Endodermal cell (in vitro differentiated cells): ENCODE measurements at regions not wholly inside any gene's neighbourhood (a gene's known extent, or its start where the extent isn't known, plus 50 kb on each side); places are given as distances from the start of the nearest gene placed in this dataset.
A peak's percentile ranks its signal among the peaks of the same experiment; 100 is the strongest.

ENCODE experiments used
- DNase-seq: peaks from one replicate; pipeline ENCODE4 v3.0.0-alpha.2; 2017
- H3K27ac ChIP-seq: 2 replicates; pipeline ENCODE4 v1.5.1; 2013; ENCODE audit warnings: mild to moderate bottlenecking, low read depth, low read length, moderate library complexity
- H3K27me3 ChIP-seq: 2 replicates; pipeline ENCODE4 v1.6.1; 2013; ENCODE audit warnings: mild to moderate bottlenecking, low read length, moderate library complexity; ENCODE audit not compliant: insufficient read depth, control insufficient read depth, poor library complexity, severe bottlenecking
- H3K36me3 ChIP-seq: 2 replicates; pipeline ENCODE4 v1.7.0; 2013; ENCODE audit warnings: mild to moderate bottlenecking, low read length, moderate library complexity; ENCODE audit not compliant: control insufficient read depth, insufficient read depth
- H3K4me1 ChIP-seq: one replicate; pipeline ENCODE4 v1.7.0; 2013; ENCODE audit warnings: low read length; ENCODE audit not compliant: control insufficient read depth, insufficient read depth
- H3K4me3 ChIP-seq: 2 replicates; pipeline ENCODE4 v1.5.1; 2013; ENCODE audit warnings: mild to moderate bottlenecking, low read length, moderate library complexity
- H3K9ac ChIP-seq: 2 replicates; pipeline ENCODE4 v1.6.1; 2013; ENCODE audit warnings: mild to moderate bottlenecking, low read length, moderate library complexity; ENCODE audit not compliant: poor library complexity, severe bottlenecking; ENCODE audit errors: extremely low read depth
- H3K9me3 ChIP-seq: 2 replicates; pipeline ENCODE4 v1.6.1; 2013; ENCODE audit warnings: mild to moderate bottlenecking, low read length, moderate library complexity; ENCODE audit not compliant: control insufficient read depth
- H3K27ac Mint-ChIP-seq: 2 replicates; pipeline ENCODE4 v1.8.0; 2020; ENCODE audit warnings: mixed read lengths
- H3K27me3 Mint-ChIP-seq: 2 replicates; pipeline ENCODE4 v1.8.0; 2021; ENCODE audit warnings: mild to moderate bottlenecking, mixed read lengths; ENCODE audit not compliant: insufficient read depth
- H3K36me3 Mint-ChIP-seq: 2 replicates; pipeline ENCODE4 v1.8.0; 2020; ENCODE audit warnings: low read depth, mixed read lengths
- H3K4me1 Mint-ChIP-seq: 2 replicates; pipeline ENCODE4 v1.8.0; 2020; ENCODE audit warnings: mixed read lengths
- H3K4me3 Mint-ChIP-seq: 2 replicates; pipeline ENCODE4 v1.8.0; 2020; ENCODE audit warnings: mild to moderate bottlenecking, moderate library complexity, mixed read lengths
- H3K9me3 Mint-ChIP-seq: 2 replicates; pipeline ENCODE4 v1.8.0; 2020; ENCODE audit warnings: mild to moderate bottlenecking, mixed read lengths
- WGBS, 2 experiments: methylation state at CpG; one replicate each; pipeline versions ENCODE4 v1.1.5 to v1.1.7; 2013; ENCODE audit warnings: missing lambda C conversion rate in 2 of 2, mixed read lengths in 1 of 2; ENCODE audit not compliant: insufficient coverage in 1 of 2, insufficient read length in 1 of 2; 5-methylcytosine and 5-hydroxymethylcytosine counted together
- TF ChIP-seq, protein P1 (sequence below): fragments of 200-600 bp; sonication (generic); conservative IDR thresholded peaks from 2 replicates; pipeline ENCODE4 v1.5.0; 2021; ENCODE audit warnings: antibody characterized with exemption, mild to moderate bottlenecking

DNA sequence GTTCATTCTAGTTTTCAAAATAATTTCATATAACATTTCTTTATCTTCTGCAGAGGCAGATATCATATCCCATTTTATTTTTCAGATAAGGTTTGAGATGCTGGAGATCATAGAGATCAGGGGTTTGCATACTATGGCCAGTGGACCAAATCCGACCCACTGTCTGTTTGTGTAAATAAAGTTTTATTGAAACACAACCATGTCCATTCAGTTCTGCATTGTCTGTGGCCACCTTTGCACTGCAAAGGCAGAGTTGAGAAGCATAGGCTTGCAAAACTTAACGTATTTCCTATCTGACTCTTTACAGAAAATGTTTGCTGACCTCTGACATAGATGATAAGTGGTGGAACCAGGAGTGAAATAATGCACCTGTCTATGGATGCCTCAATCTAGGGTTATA, 63.9 kb upstream of the SOD3 start:
- H3K4me1 Mint-ChIP-seq: peaks cover 24% of the 10 kb centered on the region
- Histone ChIP-seq H3K27ac (no peak overlapping the region), H3K9me3 (no peaks in the 10 kb centered on the region), H3K27me3 (peaks cover 6% of the 10 kb centered on the region), H3K4me1 (peaks cover 3% of the 10 kb centered on the region), H3K9ac (no peak overlapping the region), H3K36me3 (no peaks in the 10 kb centered on the region), H3K4me3 (no peak overlapping the region)
- no peak for DNase-seq
- H3K36me3 Mint-ChIP-seq: peaks cover 2% of the 10 kb centered on the region
- H3K27me3 Mint-ChIP-seq: peaks cover 83% of the 10 kb centered on the region
- peaks cover 4% of the 10 kb centered on the region for H3K9me3 Mint-ChIP-seq
- WGBS, 2 experiments: 96 to 100% methylated on average over 1 to 2 of the region's 2 CpGs
- TF ChIP-seq, protein P1, sequence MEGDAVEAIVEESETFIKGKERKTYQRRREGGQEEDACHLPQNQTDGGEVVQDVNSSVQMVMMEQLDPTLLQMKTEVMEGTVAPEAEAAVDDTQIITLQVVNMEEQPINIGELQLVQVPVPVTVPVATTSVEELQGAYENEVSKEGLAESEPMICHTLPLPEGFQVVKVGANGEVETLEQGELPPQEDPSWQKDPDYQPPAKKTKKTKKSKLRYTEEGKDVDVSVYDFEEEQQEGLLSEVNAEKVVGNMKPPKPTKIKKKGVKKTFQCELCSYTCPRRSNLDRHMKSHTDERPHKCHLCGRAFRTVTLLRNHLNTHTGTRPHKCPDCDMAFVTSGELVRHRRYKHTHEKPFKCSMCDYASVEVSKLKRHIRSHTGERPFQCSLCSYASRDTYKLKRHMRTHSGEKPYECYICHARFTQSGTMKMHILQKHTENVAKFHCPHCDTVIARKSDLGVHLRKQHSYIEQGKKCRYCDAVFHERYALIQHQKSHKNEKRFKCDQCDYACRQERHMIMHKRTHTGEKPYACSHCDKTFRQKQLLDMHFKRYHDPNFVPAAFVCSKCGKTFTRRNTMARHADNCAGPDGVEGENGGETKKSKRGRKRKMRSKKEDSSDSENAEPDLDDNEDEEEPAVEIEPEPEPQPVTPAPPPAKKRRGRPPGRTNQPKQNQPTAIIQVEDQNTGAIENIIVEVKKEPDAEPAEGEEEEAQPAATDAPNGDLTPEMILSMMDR: no peak
- no peak overlapping the region for H3K4me3 Mint-ChIP-seq
- H3K27ac Mint-ChIP-seq: no peak overlapping the region

DNA sequence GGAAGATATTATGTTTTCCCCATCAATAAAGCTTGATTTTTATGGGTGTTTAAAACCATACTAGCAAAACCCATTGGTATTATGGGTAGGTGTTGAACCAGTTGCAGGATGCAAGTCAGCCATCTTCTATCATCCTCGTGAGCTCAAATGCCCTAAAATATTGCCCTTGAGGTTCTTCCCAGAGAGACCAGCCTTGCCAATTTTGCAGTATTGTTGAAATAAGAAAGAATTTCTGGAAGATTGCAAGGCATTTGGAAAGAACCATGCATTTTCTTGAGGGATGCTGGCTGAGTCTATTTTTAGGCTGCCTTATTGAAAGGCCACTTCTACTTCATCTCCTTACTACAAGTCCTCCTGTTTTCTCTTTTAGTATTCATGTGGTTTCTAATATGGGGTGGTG, 60.9 kb upstream of the SOD3 start:
- H3K36me3 ChIP-seq: no peaks in the 10 kb centered on the region
- H3K36me3 Mint-ChIP-seq: peaks cover 6% of the 10 kb centered on the region
- no peaks in the 10 kb centered on the region for H3K4me1 ChIP-seq
- WGBS, 2 experiments: 97 to 100% methylated on average over 1 of the region's 1 CpG
- peaks cover 57% of the 10 kb centered on the region for H3K27me3 Mint-ChIP-seq
- no peak overlapping the region for H3K9ac ChIP-seq
- H3K4me3 ChIP-seq: no peak overlapping the region
- H3K27me3 ChIP-seq: no peaks in the 10 kb centered on the region
- DNase-seq: no peak
- no peak overlapping the region for H3K4me3 Mint-ChIP-seq
- no peak overlapping the region for H3K27ac ChIP-seq
- peaks cover 16% of the 10 kb centered on the region for H3K9me3 ChIP-seq
- H3K9me3 Mint-ChIP-seq: peaks cover 27% of the 10 kb centered on the region
- TF ChIP-seq, protein P1: no peak
- no peak overlapping the region for H3K27ac Mint-ChIP-seq
- H3K4me1 Mint-ChIP-seq: peaks cover 10% of the 10 kb centered on the region

GRCh38 chr4:24736066-24736465, 59.3 kb upstream of the SOD3 start:
- no peak overlapping the region for H3K27ac ChIP-seq
- peaks cover 16% of the 10 kb centered on the region for H3K9me3 ChIP-seq
- no peak overlapping the region for H3K4me3 Mint-ChIP-seq
- H3K4me3 ChIP-seq: no peak overlapping the region
- peak; percentile 74 for DNase-seq
- TF ChIP-seq, protein P1: peak; percentile 79
- WGBS, 2 experiments: 73% methylated on average over 5 of the region's 5 CpGs
- no peak overlapping the region for H3K9ac ChIP-seq
- peaks cover 6% of the 10 kb centered on the region for H3K36me3 Mint-ChIP-seq
- no peaks in the 10 kb centered on the region for H3K4me1 ChIP-seq
- no peaks in the 10 kb centered on the region for H3K27me3 ChIP-seq
- H3K9me3 Mint-ChIP-seq: peaks cover 27% of the 10 kb centered on the region
- peaks cover 44% of the 10 kb centered on the region for H3K27me3 Mint-ChIP-seq
- no peaks in the 10 kb centered on the region for H3K4me1 Mint-ChIP-seq
- no peak overlapping the region for H3K27ac Mint-ChIP-seq
- H3K36me3 ChIP-seq: no peaks in the 10 kb centered on the region
